GM12875 (cell line): ENCODE measurements at regions not wholly inside any gene's neighbourhood (a gene's known extent, or its start where the extent isn't known, plus 50 kb on each side); places are given as distances from the start of the nearest gene placed in this dataset.
"Not testable (repeated sequence)": the region's sequence is repeated elsewhere in the genome, so short reads cannot be mapped to it uniquely, and the experiment has no call there.

Experiments
- H3K4me3 ChIP-seq: one replicate; pipeline ENCODE4 v1.5.1; 2011; ENCODE audit warnings: low read depth, low read length, control low read depth
- CTCF ChIP-seq: IDR thresholded peaks from 2 replicates; pipeline ENCODE4 v1.5.1; 2011; ENCODE audit warnings: low read depth, mild to moderate bottlenecking, control low read depth, inconsistent platforms, low read length, moderate library complexity, borderline replicate concordance; ENCODE audit not compliant: insufficient read depth

GRCh38 chr20:47922269-47922668, 137.0 kb upstream of the SULF2 start:
- H3K4me3 ChIP-seq, result no peak overlapping the region
- TF ChIP-seq CTCF, result no peak

- H3K4me3 ChIP-seq, result not testable (repeated sequence)
Observed at GRCh38 chr20:47921829-47922228, 136.5 kb upstream of the SULF2 start.

GRCh38 chr20:47921408-47921807, 136.1 kb upstream of the SULF2 start:
- no peak overlapping the region for H3K4me3 ChIP-seq
- no peak for TF ChIP-seq CTCF

GRCh38 chr20:47917549-47918070, 132.3 kb upstream of the SULF2 start:
- H3K4me3 ChIP-seq, result no peak overlapping the region
- TF ChIP-seq CTCF, result no peak

GRCh38 chr20:47915495-47915894, 130.2 kb upstream of the SULF2 start:
- no peak for TF ChIP-seq CTCF
- H3K4me3 ChIP-seq, result no peak overlapping the region

- no peak overlapping the region for H3K4me3 ChIP-seq
- no peak for TF ChIP-seq CTCF
Observed at GRCh38 chr20:47914792-47915191, 129.5 kb upstream of the SULF2 start.

GRCh38 chr20:47912786-47913501, 127.7 kb upstream of the SULF2 start:
- H3K4me3 ChIP-seq, result not testable (repeated sequence)

- not testable (repeated sequence) for H3K4me3 ChIP-seq
Observed at GRCh38 chr20:47912165-47912564, 126.9 kb upstream of the SULF2 start.

- not testable (repeated sequence) for H3K4me3 ChIP-seq
Observed at GRCh38 chr20:47909696-47910369, 124.6 kb upstream of the SULF2 start.

GRCh38 chr20:47908361-47909035, 123.2 kb upstream of the SULF2 start:
- H3K4me3 ChIP-seq, result not testable (repeated sequence)

GRCh38 chr20:47907951-47908350, 122.7 kb upstream of the SULF2 start:
- not testable (repeated sequence) for H3K4me3 ChIP-seq
